RWPE1 (cell line): ENCODE measurements at regions not wholly inside any gene's neighbourhood (a gene's known extent, or its start where the extent isn't known, plus 50 kb on each side); places are given as distances from the start of the nearest gene placed in this dataset.

Source experiments
- CTCF ChIA-PET: fragments of 350-600 bp; sonication (Branson Sonifier 250); formaldehyde crosslinking; extraction: SDS; loops from one replicate; lab custom pipeline; 2021; lab: Yijun Ruan, JAX
- POLR2A ChIA-PET: fragments of 400-600 bp; formaldehyde crosslinking; extraction: SDS; loops from one replicate; lab custom pipeline; 2020; ENCODE audit warnings: antibody characterized with exemption; ENCODE audit not compliant: low non-redundant PET; lab: Yijun Ruan, JAX
- DNase-seq: peaks from one replicate; pipeline ENCODE4 v3.0.0; 2012; ENCODE audit warnings: low spot score
- H3K27ac ChIP-seq: fragments of 450-650 bp; 2 replicates; pipeline ENCODE4 v1.5.1; 2017
- CTCF ChIP-seq: fragments of 450-650 bp; conservative IDR thresholded peaks from 2 replicates; pipeline ENCODE4 v1.5.1; 2017; ENCODE audit warnings: low read depth, mild to moderate bottlenecking

DNA sequence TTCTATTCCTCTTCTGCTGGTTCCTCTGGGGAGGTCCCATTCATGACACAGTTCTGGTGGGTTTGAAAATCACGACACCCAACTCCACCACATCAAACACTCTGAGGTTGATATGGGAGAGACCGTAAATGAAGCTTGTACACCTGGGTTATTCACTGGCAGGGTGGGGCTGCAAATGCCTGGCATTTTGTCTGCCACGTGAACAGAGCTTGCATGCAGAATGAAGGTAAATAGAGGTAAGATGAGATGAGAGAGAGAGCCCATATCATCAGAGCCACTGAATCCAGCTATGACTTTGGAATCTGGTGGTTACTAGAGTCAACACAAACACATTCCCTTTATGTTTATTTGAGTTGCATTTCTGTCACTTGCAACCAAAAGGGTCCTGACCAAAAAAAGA, 97.4 kb downstream of the BANF2 start:
- no peak overlapping the region for H3K27ac ChIP-seq
- no peak for DNase-seq
- ChIA-PET CTCF (interaction anchor here (0.6 to 0.7 kb wide), 2 partner anchors 105 to 142 kb away, joined by 3 read pairs; no protein-coding TSS in a partner anchor), POLR2A (no interaction called here)
- no peak for TF ChIP-seq CTCF

- DNase-seq = no peak
- ChIA-PET POLR2A (no interaction called here), CTCF (interaction anchor here (1.5 kb wide), 1 partner anchor 14 kb away, joined by 6 read pairs; no protein-coding TSS in a partner anchor)
- no peak overlapping the region for H3K27ac ChIP-seq
- no peak for TF ChIP-seq CTCF
Measured at GRCh38 chr20:17796091-17796563, 96.4 kb downstream of the BANF2 start.

- POLR2A ChIA-PET = no interaction called here
- no peak overlapping the region for H3K27ac ChIP-seq
- no peak for DNase-seq
- CTCF ChIA-PET = interaction anchor here (1.5 kb wide), 1 partner anchor 13 kb away, joined by 6 read pairs; no protein-coding TSS in a partner anchor
- no peak for TF ChIP-seq CTCF
Measured at GRCh38 chr20:17795501-17796071, 95.8 kb downstream of the BANF2 start.

DNA sequence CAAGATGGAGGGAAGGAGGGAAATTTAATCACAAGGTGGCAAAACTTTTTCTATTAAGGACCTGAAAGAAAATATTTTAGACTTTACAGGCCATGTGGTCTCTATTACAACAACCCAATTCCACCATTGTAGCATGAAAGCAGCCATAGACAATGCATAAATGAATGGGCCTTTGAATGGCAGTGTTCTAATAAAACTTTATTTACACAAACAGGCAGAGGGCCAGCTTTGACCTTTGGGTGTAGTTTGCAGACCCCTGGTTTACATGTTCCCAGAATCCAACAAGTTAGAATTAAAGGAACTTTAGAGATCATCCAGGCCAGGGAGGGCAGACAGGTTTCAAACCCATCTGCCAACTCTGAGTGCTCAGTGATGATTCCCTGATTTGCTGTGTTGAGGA, 95.2 kb downstream of the BANF2 start:
- CTCF ChIA-PET = interaction anchor here (1.5 kb wide), 1 partner anchor 13 kb away, joined by 6 read pairs; no protein-coding TSS in a partner anchor
- POLR2A ChIA-PET = no interaction called here
- no peak for DNase-seq
- no peak for TF ChIP-seq CTCF
- no peak overlapping the region for H3K27ac ChIP-seq

DNA sequence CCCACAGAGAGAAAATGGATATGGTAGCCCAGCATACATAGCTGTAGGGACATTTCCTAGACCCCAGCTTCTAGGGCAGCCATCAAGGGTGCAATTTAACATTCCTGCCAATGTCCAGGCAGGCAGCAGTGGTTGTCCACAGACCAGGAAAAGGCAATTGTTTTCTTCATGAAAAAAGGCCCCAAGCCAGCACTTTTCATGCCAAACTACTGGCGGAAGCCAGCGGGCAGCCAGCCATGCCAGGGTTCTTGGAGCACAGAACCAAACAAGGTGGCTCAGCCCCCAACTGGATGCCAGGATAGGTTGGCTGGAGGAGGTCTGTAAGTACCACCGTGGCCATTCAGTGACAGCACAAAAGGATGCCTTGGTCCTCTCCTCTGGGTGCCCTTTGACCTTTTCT, 94.6 kb downstream of the BANF2 start:
- ChIA-PET CTCF (interaction anchor here (0.6 kb wide), 1 partner anchor 9 kb away, joined by 3 read pairs; no protein-coding TSS in a partner anchor), POLR2A (no interaction called here)
- no peak for TF ChIP-seq CTCF
- no peak for DNase-seq
- H3K27ac ChIP-seq = no peak overlapping the region

- CTCF ChIA-PET = interaction anchor here (0.6 kb wide), 1 partner anchor 9 kb away, joined by 3 read pairs; no protein-coding TSS in a partner anchor
- no peak for TF ChIP-seq CTCF
- POLR2A ChIA-PET = no interaction called here
- no peak overlapping the region for H3K27ac ChIP-seq
- no peak for DNase-seq
Measured at GRCh38 chr20:17793986-17794385, 94.2 kb downstream of the BANF2 start.
